SK-N-SH (cell line): ENCODE measurements at regions not wholly inside any gene's neighbourhood (a gene's known extent, or its start where the extent isn't known, plus 50 kb on each side); places are given as distances from the start of the nearest gene placed in this dataset.
A peak's percentile ranks its signal among the peaks of the same experiment; 100 is the strongest.

ENCODE experiments used
- CTCF ChIA-PET: fragments of 300-600, 350-600 bp; formaldehyde crosslinking; extraction: SDS; loops from one replicate; lab custom pipeline; 2021; lab: Yijun Ruan, JAX
- POLR2A ChIA-PET: fragments of 350-600 bp; sonication (Branson Sonifier 250); formaldehyde crosslinking; extraction: SDS; loops from one replicate; lab custom pipeline; 2020; ENCODE audit warnings: antibody characterized with exemption, inconsistent platforms; lab: Yijun Ruan, JAX
- DNase-seq: peaks from one replicate; pipeline ENCODE4 v3.0.0; 2012
- H2AFZ ChIP-seq: fragments of 200-600 bp; sonication (generic); 2 replicates; pipeline ENCODE4 v1.8.1; 2016; ENCODE audit warnings: antibody characterized with exemption, mild to moderate bottlenecking, low read depth
- H3F3A ChIP-seq: fragments of 200-600 bp; sonication (generic); replicated peaks from 2 replicates; pipeline ENCODE3; 2016; ENCODE audit warnings: antibody characterized with exemption, mild to moderate bottlenecking; ENCODE audit not compliant: insufficient read depth
- H3K27ac ChIP-seq, 2 experiments: fragments of 200-500 bp in 1 of 2; fragments of 200-600 bp in 1 of 2; sonication (Bioruptor generic) in 1 of 2; sonication (generic), shearing (Covaris generic) in 1 of 2; 2 replicates each; pipeline versions ENCODE4 v1.5.1 to v1.6.1; 2014 to 2016; ENCODE audit warnings: low read depth in 2 of 2, inconsistent platforms in 1 of 2, low read length in 1 of 2, mild to moderate bottlenecking in 1 of 2, mixed read lengths in 1 of 2
- H3K27me3 ChIP-seq: fragments of 200-600 bp; sonication (generic), shearing (Covaris generic); 2 replicates; pipeline ENCODE4 v1.6.1; 2016; ENCODE audit warnings: mixed run types; ENCODE audit not compliant: insufficient read depth
- H3K36me3 ChIP-seq, 2 experiments: fragments of 200-500 bp in 1 of 2; fragments of 200-600 bp in 1 of 2; sonication (Bioruptor generic) in 1 of 2; sonication (generic) in 1 of 2; replicated peaks in 1 of 2; 2 replicates each; pipeline versions ENCODE3 to v1.5.1; 2014 to 2016; ENCODE audit warnings: low read length in 1 of 2, mild to moderate bottlenecking in 1 of 2; ENCODE audit not compliant: insufficient read depth in 2 of 2, control insufficient read depth in 1 of 2
- H3K4me1 ChIP-seq, 2 experiments: fragments of 200-500 bp in 1 of 2; fragments of 200-600 bp in 1 of 2; sonication (Bioruptor generic) in 1 of 2; sonication (generic), shearing (Covaris generic) in 1 of 2; 2 replicates each; pipeline versions ENCODE4 v1.5.1 to v1.6.1; 2014 to 2016; ENCODE audit warnings: low read depth in 1 of 2, low read length in 1 of 2, mixed run types in 1 of 2; ENCODE audit not compliant: insufficient read depth in 2 of 2, control insufficient read depth in 1 of 2
- H3K4me2 ChIP-seq: fragments of 200-600 bp; sonication (generic), shearing (Covaris generic); 2 replicates; pipeline ENCODE4 v1.6.1; 2017; ENCODE audit warnings: mixed run types
- H3K4me3 ChIP-seq, 2 experiments: fragments of 200-500 bp in 1 of 2; fragments of 200-600 bp in 1 of 2; sonication (Bioruptor generic) in 1 of 2; sonication (generic), shearing (Covaris generic) in 1 of 2; 2 replicates each; pipeline versions ENCODE4 v1.5.1 to v1.8.1; 2014 to 2016; ENCODE audit warnings: low read depth in 2 of 2, inconsistent platforms in 1 of 2, low read length in 1 of 2, mild to moderate bottlenecking in 1 of 2, mixed read lengths in 1 of 2, moderate library complexity in 1 of 2
- H3K79me2 ChIP-seq: fragments of 200-600 bp; sonication (generic); 2 replicates; pipeline ENCODE4 v1.8.1; 2017; ENCODE audit warnings: mild to moderate bottlenecking; ENCODE audit not compliant: insufficient read depth
- H3K9ac ChIP-seq: fragments of 200-600 bp; sonication (generic); 2 replicates; pipeline ENCODE4 v1.6.1; 2017; ENCODE audit warnings: mixed run types
- H3K9me2 ChIP-seq: fragments of 200-600 bp; sonication (generic); 2 replicates; pipeline ENCODE4 v1.6.1; 2017; ENCODE audit warnings: mixed run types
- H3K9me3 ChIP-seq: fragments of 200-600 bp; sonication (generic); 2 replicates; pipeline ENCODE4 v1.6.1; 2017; ENCODE audit warnings: mixed run types, mild to moderate bottlenecking, moderate library complexity
- H4K20me1 ChIP-seq: fragments of 200-600 bp; sonication (generic); 2 replicates; pipeline ENCODE4 v1.6.1; 2017; ENCODE audit warnings: mild to moderate bottlenecking, mixed run types; ENCODE audit not compliant: insufficient read depth
- CTCF ChIP-seq: fragments of 200-600 bp; sonication (generic); IDR thresholded peaks from 2 replicates; pipeline ENCODE4 v1.6.1; 2017; ENCODE audit warnings: antibody characterized with exemption, mild to moderate bottlenecking, moderate library complexity
- ELF1 ChIP-seq: IDR thresholded peaks from 2 replicates; pipeline ENCODE4 v1.4.0; 2012
- EP300 ChIP-seq, 2 experiments: IDR thresholded peaks; 2 replicates each; pipeline versions ENCODE4 v1.4.0 to v1.6.1; 2012; ENCODE audit warnings: borderline replicate concordance in 1 of 2, low read depth in 1 of 2, low read length in 1 of 2
- EZH2phosphoT487 ChIP-seq: fragments of 200-600 bp; sonication (generic); IDR thresholded peaks from 2 replicates; pipeline ENCODE4 v1.6.1; 2017; ENCODE audit warnings: low read depth, mixed run types, mild to moderate bottlenecking, antibody characterized with exemption, moderate library complexity, borderline replicate concordance
- FOSL2 ChIP-seq: IDR thresholded peaks from 2 replicates; pipeline ENCODE4 v1.4.0; 2012; ENCODE audit warnings: low read depth, mild to moderate bottlenecking, moderate library complexity, borderline replicate concordance
- FOXM1 ChIP-seq: IDR thresholded peaks from 2 replicates; pipeline ENCODE4 v1.4.0; 2012; ENCODE audit warnings: low read depth, mild to moderate bottlenecking
- GATA2 ChIP-seq: sonication (generic); formaldehyde crosslinking; IDR thresholded peaks from 2 replicates; pipeline ENCODE4 v1.5.0; 2020; ENCODE audit warnings: mild to moderate bottlenecking, missing genetic modification reagents
- IRF3 ChIP-seq: fragments of 150-350 bp; IDR thresholded peaks from 2 replicates; pipeline ENCODE4 v1.6.1; 2016; ENCODE audit warnings: mild to moderate bottlenecking, low read depth, low read length
- MAX ChIP-seq: IDR thresholded peaks from 2 replicates; pipeline ENCODE4 v1.4.0; 2012; ENCODE audit warnings: low read depth
- NFIC ChIP-seq: IDR thresholded peaks from 2 replicates; pipeline ENCODE4 v1.4.0; 2012; ENCODE audit warnings: borderline replicate concordance
- NRF1 ChIP-seq: IDR thresholded peaks from 2 replicates; pipeline ENCODE4 v1.6.1; 2012; ENCODE audit warnings: low read depth, mild to moderate bottlenecking, low read length
- RCOR1 ChIP-seq: fragments of 150-350 bp; IDR thresholded peaks from 2 replicates; pipeline ENCODE4 v1.6.1; 2017; ENCODE audit warnings: antibody characterized with exemption, low read length
- SIN3A ChIP-seq: IDR thresholded peaks from 2 replicates; pipeline ENCODE4 v1.6.1; 2012; ENCODE audit warnings: low read depth, mild to moderate bottlenecking, low read length, moderate library complexity, borderline replicate concordance
- TCF12 ChIP-seq: IDR thresholded peaks from 2 replicates; pipeline ENCODE4 v1.4.0; 2012
- YY1 ChIP-seq: IDR thresholded peaks from 2 replicates; pipeline ENCODE4 v1.4.0; 2012; ENCODE audit warnings: low read depth, mild to moderate bottlenecking
- WGBS: methylation state at CpG from one replicate; pipeline ENCODE4 v1.1.6; 2017; ENCODE audit warnings: low lambda C conversion rate; 5-methylcytosine and 5-hydroxymethylcytosine counted together

- no peak for DNase-seq
- Histone ChIP-seq H3K27me3 (no peaks in the 10 kb centered on the region), H2AFZ (no peak overlapping the region), H4K20me1 (no peaks in the 10 kb centered on the region), H3K4me3 (no peak overlapping the region), H3K27ac (no peak overlapping the region), H3K36me3 (no peaks in the 10 kb centered on the region), H3K79me2 (no peaks in the 10 kb centered on the region), H3K4me1 (peaks cover 0 to 4% of the 10 kb centered on the region in 2 experiments; a peak in 2 of 4 replicates), H3F3A (no peaks in the 10 kb centered on the region), H3K9ac (no peak overlapping the region), H3K9me2 (no peaks in the 10 kb centered on the region), H3K9me3 (no peaks in the 10 kb centered on the region), H3K4me2 (no peak overlapping the region)
- ChIA-PET POLR2A (no interaction called here), CTCF (interaction anchor here (1.2 kb wide), 1 partner anchor 31 kb away, joined by 3 read pairs; no protein-coding TSS in a partner anchor)
- TF ChIP-seq NRF1 (no peak), SIN3A (no peak), RCOR1 (no peak), EP300 (IDR thresholded peaks at IDR 0.05; ENCODE audit: borderline replicate concordance in 1 of 2, low read depth in 1 of 2, low read length in 1 of 2) (peak in 1 of 2 experiments; percentile 37; a peak in 1 of 4 replicates), FOXM1 (no peak)
- WGBS = 19% methylated on average over 1 of the region's 1 CpG
Measured at GRCh38 chr7:125492521-125492920, 562.9 kb upstream of the POT1 start.

- Histone ChIP-seq H3K4me2 (no peak overlapping the region), H3K9me3 (no peaks in the 10 kb centered on the region), H3K27ac (no peak overlapping the region), H3K9ac (no peak overlapping the region), H3K4me1 (peaks cover 0 to 4% of the 10 kb centered on the region in 2 experiments; a peak in 2 of 4 replicates), H3K36me3 (no peaks in the 10 kb centered on the region), H3K27me3 (no peaks in the 10 kb centered on the region), H3K79me2 (no peaks in the 10 kb centered on the region), H3K9me2 (no peaks in the 10 kb centered on the region)
- 45% methylated on average over 1 of the region's 1 CpG for WGBS
- no peak for DNase-seq
- no peak for TF ChIP-seq EP300 (IDR thresholded peaks at IDR 0.05; ENCODE audit: borderline replicate concordance in 1 of 2, low read depth in 1 of 2, low read length in 1 of 2)
- no peak for TF ChIP-seq MAX
- no peak for TF ChIP-seq TCF12
- TF ChIP-seq IRF3 = no peak
- TF ChIP-seq FOSL2 = no peak
- TF ChIP-seq EZH2phosphoT487 = no peak
- TF ChIP-seq CTCF = no peak
- TF ChIP-seq YY1 = no peak
- no peak for TF ChIP-seq GATA2
- TF ChIP-seq FOXM1 = no peak
- TF ChIP-seq ELF1 = no peak
- no peak for TF ChIP-seq NFIC
- TF ChIP-seq, all 33 proteins: peak for 0
- H2AFZ ChIP-seq = no peak overlapping the region
- CTCF ChIA-PET = interaction anchor here (1.3 kb wide), 1 partner anchor 10 kb away, joined by 3 read pairs; no protein-coding TSS in a partner anchor
- no peaks in the 10 kb centered on the region for H3F3A ChIP-seq
- H4K20me1 ChIP-seq = no peaks in the 10 kb centered on the region
- H3K4me3 ChIP-seq = no peak overlapping the region
- POLR2A ChIA-PET = no interaction called here
Measured at GRCh38 chr7:125491137-125491536, 561.5 kb upstream of the POT1 start.
